K562 (cell line): ENCODE measurements at regions not wholly inside any gene's neighbourhood (a gene's known extent, or its start where the extent isn't known, plus 50 kb on each side); places are given as distances from the start of the nearest gene placed in this dataset.

Source experiments
- CHD7 ChIP-seq: fragments of 200-600 bp; sonication (generic); IDR thresholded peaks from one replicate; pipeline ENCODE4 v1.6.1; 2012; ENCODE audit warnings: mild to moderate bottlenecking, low read depth, low read length, inconsistent platforms
- EZH2 ChIP-seq: IDR thresholded peaks from 2 replicates; pipeline ENCODE4 v1.6.1; 2012; ENCODE audit warnings: low read depth, mild to moderate bottlenecking, inconsistent platforms, low read length, borderline replicate concordance
- FOXP1 ChIP-seq: sonication (generic); formaldehyde crosslinking; IDR thresholded peaks from 2 replicates; pipeline ENCODE4 v1.8.0; 2022; ENCODE audit warnings: mild to moderate bottlenecking, missing genetic modification reagents
- TF ChIP-seq, protein P1 (sequence below), 3 experiments: IDR thresholded peaks in 2 of 3; conservative IDR thresholded peaks in 1 of 3; 2 replicates each; pipeline ENCODE4 v1.5.1; 2011 to 2012; ENCODE audit warnings: low read length in 3 of 3, mild to moderate bottlenecking in 3 of 3, control low read depth in 2 of 3, improper control_type of control experiment in 1 of 3, inconsistent platforms in 1 of 3, low read depth in 1 of 3, mixed read lengths in 1 of 3, moderate library complexity in 1 of 3; ENCODE audit not compliant: insufficient read depth in 2 of 3
- TF ChIP-seq, protein P2 (sequence below): sonication (generic); formaldehyde crosslinking; IDR thresholded peaks from 2 replicates; pipeline ENCODE4 v1.9.0; 2022; ENCODE audit warnings: mild to moderate bottlenecking, missing genetic modification reagents

GRCh38 chr11:109945626-109946321 lies 147.4 kb upstream of the ZC3H12C start:
- TF ChIP-seq, protein P1, sequence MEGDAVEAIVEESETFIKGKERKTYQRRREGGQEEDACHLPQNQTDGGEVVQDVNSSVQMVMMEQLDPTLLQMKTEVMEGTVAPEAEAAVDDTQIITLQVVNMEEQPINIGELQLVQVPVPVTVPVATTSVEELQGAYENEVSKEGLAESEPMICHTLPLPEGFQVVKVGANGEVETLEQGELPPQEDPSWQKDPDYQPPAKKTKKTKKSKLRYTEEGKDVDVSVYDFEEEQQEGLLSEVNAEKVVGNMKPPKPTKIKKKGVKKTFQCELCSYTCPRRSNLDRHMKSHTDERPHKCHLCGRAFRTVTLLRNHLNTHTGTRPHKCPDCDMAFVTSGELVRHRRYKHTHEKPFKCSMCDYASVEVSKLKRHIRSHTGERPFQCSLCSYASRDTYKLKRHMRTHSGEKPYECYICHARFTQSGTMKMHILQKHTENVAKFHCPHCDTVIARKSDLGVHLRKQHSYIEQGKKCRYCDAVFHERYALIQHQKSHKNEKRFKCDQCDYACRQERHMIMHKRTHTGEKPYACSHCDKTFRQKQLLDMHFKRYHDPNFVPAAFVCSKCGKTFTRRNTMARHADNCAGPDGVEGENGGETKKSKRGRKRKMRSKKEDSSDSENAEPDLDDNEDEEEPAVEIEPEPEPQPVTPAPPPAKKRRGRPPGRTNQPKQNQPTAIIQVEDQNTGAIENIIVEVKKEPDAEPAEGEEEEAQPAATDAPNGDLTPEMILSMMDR (IDR thresholded peaks at IDR 0.05 in 2 of 3, conservative IDR thresholded peaks at IDR 0.05 in 1 of 3; ENCODE audit: insufficient read depth in 2 of 3, low read depth in 1 of 3, low read length in 3 of 3), result no peak
- TF ChIP-seq FOXP1 (CRISPR knock-in tag) (no peak), CHD7 (no peak), EZH2 (no peak)
- TF ChIP-seq, protein P2, sequence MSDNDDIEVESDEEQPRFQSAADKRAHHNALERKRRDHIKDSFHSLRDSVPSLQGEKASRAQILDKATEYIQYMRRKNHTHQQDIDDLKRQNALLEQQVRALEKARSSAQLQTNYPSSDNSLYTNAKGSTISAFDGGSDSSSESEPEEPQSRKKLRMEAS (CRISPR knock-in tag), result no peak
